ENCODE measurements at regions not wholly inside any gene's neighbourhood (a gene's known extent, or its start where the extent isn't known, plus 50 kb on each side); places are given as distances from the start of the nearest gene placed in this dataset.

GRCh38 chrX:81355436-81355835 is 153.5 kb downstream of the SH3BGRL start:
- TF ChIP-seq EZH2 (optimal IDR thresholded peaks at IDR 0.05; ENCODE audit: low read depth, low read length) (no peak), CTCF (IDR thresholded peaks at IDR 0.05; ENCODE audit: low read length) (no peak)

All from MM.1S (cell line).